Left renal pelvis (tissue), 4 donors: ENCODE measurements at regions not wholly inside any gene's neighbourhood (a gene's known extent, or its start where the extent isn't known, plus 50 kb on each side); places are given as distances from the start of the nearest gene placed in this dataset.

ENCODE experiments used
- DNase-seq, 4 donors: peaks; one replicate each; pipeline ENCODE4 v3.0.0-alpha.2; 2013; ENCODE audit warnings: low read depth in 4 of 4, low spot score in 3 of 4

- DNase-seq, result no peak
These were observed 1449.2 kb downstream of the C4orf33 start for GRCh38 chr4:130545171-130545570.

GRCh38 chr4:130545596-130545995 lies 1449.6 kb downstream of the C4orf33 start:
- no peak for DNase-seq

- no peak for DNase-seq
These were observed 1463.3 kb downstream of the C4orf33 start for GRCh38 chr4:130559268-130559667.

GRCh38 chr4:130563185-130563888 lies 1467.4 kb downstream of the C4orf33 start:
- DNase-seq, result peak; percentile 22 to 33 (median 29)

- no peak for DNase-seq
These were observed 1468.0 kb downstream of the C4orf33 start for GRCh38 chr4:130563889-130564418.

- no peak for DNase-seq
These were observed 1472.8 kb downstream of the C4orf33 start for GRCh38 chr4:130568746-130569145.

GRCh38 chr4:130573742-130574141 lies 1477.8 kb downstream of the C4orf33 start:
- DNase-seq, result no peak

- no peak for DNase-seq
These were observed 1478.3 kb downstream of the C4orf33 start for GRCh38 chr4:130574215-130574614.

- DNase-seq, result no peak
These were observed 1480.3 kb downstream of the C4orf33 start for GRCh38 chr4:130576218-130576617.

GRCh38 chr4:130591091-130591490 lies 1495.1 kb downstream of the C4orf33 start:
- no peak for DNase-seq

GRCh38 chr4:130600706-130601105 lies 1504.8 kb downstream of the C4orf33 start:
- DNase-seq, result no peak

- no peak for DNase-seq
These were observed 1507.1 kb downstream of the C4orf33 start for GRCh38 chr4:130603043-130603442.

- DNase-seq, result no peak
These were observed 1512.2 kb downstream of the C4orf33 start for GRCh38 chr4:130608121-130608520.

GRCh38 chr4:130628531-130628930 lies 1532.6 kb downstream of the C4orf33 start:
- no peak for DNase-seq

GRCh38 chr4:130632731-130633604 lies 1537.0 kb downstream of the C4orf33 start:
- no peak for DNase-seq

- DNase-seq, result no peak
These were observed 1540.5 kb downstream of the C4orf33 start for GRCh38 chr4:130636486-130636885.

GRCh38 chr4:130640592-130640991 lies 1544.6 kb downstream of the C4orf33 start:
- no peak for DNase-seq

GRCh38 chr4:130646886-130647285 lies 1550.9 kb downstream of the C4orf33 start:
- no peak for DNase-seq

GRCh38 chr4:130648570-130648969 lies 1552.6 kb downstream of the C4orf33 start:
- no peak for DNase-seq

- no peak for DNase-seq
These were observed 1557.9 kb downstream of the C4orf33 start for GRCh38 chr4:130653842-130654241.

GRCh38 chr4:130659320-130659719 lies 1563.4 kb downstream of the C4orf33 start:
- no peak for DNase-seq

- no peak for DNase-seq
These were observed 1572.9 kb downstream of the C4orf33 start for GRCh38 chr4:130668859-130669258.
